ENCODE measurements at regions not wholly inside any gene's neighbourhood (a gene's known extent, or its start where the extent isn't known, plus 50 kb on each side); places are given as distances from the start of the nearest gene placed in this dataset.

- DNase-seq: no peak
These were observed 266.4 kb upstream of the ZNF608 start for GRCh38 chr5:125012727-125013451.

- no peak for DNase-seq
These were observed 267.8 kb upstream of the ZNF608 start for GRCh38 chr5:125014202-125014601.

- no peak for DNase-seq
These were observed 271.4 kb upstream of the ZNF608 start for GRCh38 chr5:125017796-125018195.

- no peak for DNase-seq
These were observed 277.2 kb upstream of the ZNF608 start for GRCh38 chr5:125023673-125024072.

GRCh38 chr5:125026867-125027731, 280.7 kb upstream of the ZNF608 start:
- no peak for DNase-seq

- DNase-seq: no peak
These were observed 285.8 kb upstream of the ZNF608 start for GRCh38 chr5:125032286-125032685.

GRCh38 chr5:125033602-125034001, 287.2 kb upstream of the ZNF608 start:
- no peak for DNase-seq

GRCh38 chr5:125034331-125034730, 287.9 kb upstream of the ZNF608 start:
- DNase-seq: no peak

GRCh38 chr5:125036494-125036893, 290.1 kb upstream of the ZNF608 start:
- no peak for DNase-seq

- no peak for DNase-seq
These were observed 290.6 kb upstream of the ZNF608 start for GRCh38 chr5:125037020-125037419.

- DNase-seq: no peak
These were observed 291.1 kb upstream of the ZNF608 start for GRCh38 chr5:125037530-125037929.

- no peak for DNase-seq
These were observed 292.0 kb upstream of the ZNF608 start for GRCh38 chr5:125038477-125038876.

GRCh38 chr5:125041798-125042197, 295.4 kb upstream of the ZNF608 start:
- no peak for DNase-seq

GRCh38 chr5:125042261-125042890, 295.9 kb upstream of the ZNF608 start:
- no peak for DNase-seq

- no peak for DNase-seq
These were observed 297.4 kb upstream of the ZNF608 start for GRCh38 chr5:125043781-125044391.

GRCh38 chr5:125044491-125045282, 298.2 kb upstream of the ZNF608 start:
- no peak for DNase-seq

- no peak for DNase-seq
These were observed 299.2 kb upstream of the ZNF608 start for GRCh38 chr5:125045646-125046045.

- DNase-seq: no peak
These were observed 300.4 kb upstream of the ZNF608 start for GRCh38 chr5:125046838-125047237.

GRCh38 chr5:125047871-125048270, 301.4 kb upstream of the ZNF608 start:
- no peak for DNase-seq

GRCh38 chr5:125049721-125050702, 303.6 kb upstream of the ZNF608 start:
- DNase-seq: no peak

- DNase-seq: no peak
These were observed 304.5 kb upstream of the ZNF608 start for GRCh38 chr5:125050926-125051325.

Data from stimulated activated CD8-positive, alpha-beta memory T cell treated with anti-CD3 and anti-CD28 coated beads, Interleukin-4, amount 100 ng/mL, for 48 hours (primary cell).